H1 (cell line): ENCODE measurements at regions not wholly inside any gene's neighbourhood (a gene's known extent, or its start where the extent isn't known, plus 50 kb on each side); places are given as distances from the start of the nearest gene placed in this dataset.

Experiments used
- CTBP2 ChIP-seq: IDR thresholded peaks from 2 replicates; pipeline ENCODE4 v1.7.0; 2011; ENCODE audit warnings: borderline replicate concordance, mild to moderate bottlenecking, moderate library complexity, mixed read lengths, low read length; ENCODE audit not compliant: insufficient read depth, insufficient read length
- RAD21 ChIP-seq, 2 experiments: IDR thresholded peaks in 1 of 2; conservative IDR thresholded peaks in 1 of 2; 2 replicates each; pipeline ENCODE4 v1.6.1; 2011; ENCODE audit warnings: low read depth in 2 of 2, low read length in 2 of 2, improper control_type of control experiment in 1 of 2, inconsistent platforms in 1 of 2, mild to moderate bottlenecking in 1 of 2, moderate library complexity in 1 of 2
- SIRT6 ChIP-seq: IDR thresholded peaks from one replicate; pipeline ENCODE4 v1.7.1; 2012; ENCODE audit warnings: low read length, inconsistent platforms
- SIX5 ChIP-seq: IDR thresholded peaks from 2 replicates; pipeline ENCODE4 v1.6.1; 2011; ENCODE audit warnings: mild to moderate bottlenecking, low read depth, low read length
- TF ChIP-seq, protein P1 (sequence below): IDR thresholded peaks from 2 replicates; pipeline ENCODE4 v1.6.1; 2011; ENCODE audit warnings: low read length, improper control_type of control experiment

- TF ChIP-seq, protein P1, sequence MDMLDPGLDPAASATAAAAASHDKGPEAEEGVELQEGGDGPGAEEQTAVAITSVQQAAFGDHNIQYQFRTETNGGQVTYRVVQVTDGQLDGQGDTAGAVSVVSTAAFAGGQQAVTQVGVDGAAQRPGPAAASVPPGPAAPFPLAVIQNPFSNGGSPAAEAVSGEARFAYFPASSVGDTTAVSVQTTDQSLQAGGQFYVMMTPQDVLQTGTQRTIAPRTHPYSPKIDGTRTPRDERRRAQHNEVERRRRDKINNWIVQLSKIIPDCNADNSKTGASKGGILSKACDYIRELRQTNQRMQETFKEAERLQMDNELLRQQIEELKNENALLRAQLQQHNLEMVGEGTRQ: no peak
- no peak for TF ChIP-seq SIX5
- no peak for TF ChIP-seq CTBP2
- no peak for TF ChIP-seq RAD21 (IDR thresholded peaks at IDR 0.05 in 1 of 2, conservative IDR thresholded peaks at IDR 0.05 in 1 of 2; ENCODE audit: low read depth in 2 of 2, low read length in 2 of 2)
- TF ChIP-seq SIRT6: no peak
Measured at GRCh38 chr7:80403686-80404241, 108.1 kb downstream of the GNAT3 start (continued).
